H1 (cell line): ENCODE measurements at regions not wholly inside any gene's neighbourhood (a gene's known extent, or its start where the extent isn't known, plus 50 kb on each side); places are given as distances from the start of the nearest gene placed in this dataset.

Experiments
- CHD1 ChIP-seq: IDR thresholded peaks from 2 replicates; pipeline ENCODE4 v1.6.1; 2012; ENCODE audit warnings: low read depth, low read length, improper control_type of control experiment
- CTCF ChIP-seq, 3 experiments: IDR thresholded peaks; 1 replicate in 2 of 3; 2 replicates in 1 of 3; pipeline versions ENCODE4 v1.5.1 to v1.6.1; 2011; ENCODE audit warnings: low read length in 3 of 3, mild to moderate bottlenecking in 3 of 3, inconsistent platforms in 2 of 3, low read depth in 1 of 3, moderate library complexity in 1 of 3; ENCODE audit not compliant: insufficient read depth in 1 of 3; ENCODE audit errors: control extremely low read depth in 1 of 3
- EP300 ChIP-seq, 2 experiments: IDR thresholded peaks; 1 replicate in 1 of 2; 2 replicates in 1 of 2; pipeline ENCODE4 v1.6.1; 2011 to 2012; ENCODE audit warnings: low read depth in 2 of 2, low read length in 2 of 2, mild to moderate bottlenecking in 2 of 2, borderline replicate concordance in 1 of 2, inconsistent platforms in 1 of 2, moderate library complexity in 1 of 2
- EZH2 ChIP-seq: fragments of 200-600 bp; sonication (generic); IDR thresholded peaks from 2 replicates; pipeline ENCODE4 v1.7.1; 2012; ENCODE audit warnings: low read depth, mild to moderate bottlenecking, moderate library complexity, low read length, inconsistent platforms; ENCODE audit not compliant: severe bottlenecking
- FOSL1 ChIP-seq: IDR thresholded peaks from 2 replicates; pipeline ENCODE4 v1.6.1; 2011; ENCODE audit warnings: mild to moderate bottlenecking, low read depth, low read length, moderate library complexity; ENCODE audit not compliant: insufficient read depth
- JUND ChIP-seq: IDR thresholded peaks from 2 replicates; pipeline ENCODE4 v1.6.1; 2011; ENCODE audit warnings: mild to moderate bottlenecking, improper control_type of control experiment, low read length
- POLR2A ChIP-seq, 2 experiments: IDR thresholded peaks; 1 replicate in 1 of 2; 2 replicates in 1 of 2; pipeline ENCODE4 v1.6.1; 2011; ENCODE audit warnings: low read depth in 2 of 2, low read length in 2 of 2, mild to moderate bottlenecking in 2 of 2; ENCODE audit errors: control extremely low read depth in 1 of 2
- ZNF274 ChIP-seq: IDR thresholded peaks from 2 replicates; pipeline ENCODE4 v1.7.0; 2012; ENCODE audit warnings: low read length, borderline replicate concordance; ENCODE audit errors: extremely low read depth

- TF ChIP-seq CTCF (IDR thresholded peaks at IDR 0.05; ENCODE audit: control extremely low read depth in 1 of 3, insufficient read depth in 1 of 3, low read depth in 1 of 3, low read length in 3 of 3) (no peak), ZNF274 (no peak), JUND (no peak), CHD1 (no peak), FOSL1 (no peak), EP300 (IDR thresholded peaks at IDR 0.05; ENCODE audit: borderline replicate concordance in 1 of 2, low read depth in 2 of 2, low read length in 2 of 2) (no peak), POLR2A (IDR thresholded peaks at IDR 0.05; ENCODE audit: control extremely low read depth in 1 of 2, low read depth in 2 of 2, low read length in 2 of 2) (no peak), EZH2 (no peak)
These were observed 505.9 kb upstream of the CFAP20DC start for GRCh38 chr3:59555593-59556315.
